Posterior cingulate gyrus (tissue), 11 donors: ENCODE measurements at regions not wholly inside any gene's neighbourhood (a gene's known extent, or its start where the extent isn't known, plus 50 kb on each side); places are given as distances from the start of the nearest gene placed in this dataset.

Source experiments
- DNase-seq, 10 donors: peaks; one replicate each; pipeline versions ENCODE4 v3.0.0 to v3.0.0-alpha.2; 2020 to 2021; ENCODE audit warnings: mixed read lengths in 3 of 10
- intact Hi-C: fragments of 100-400 bp; cut with DNase I; formaldehyde crosslinking; loops from one replicate; pipeline ENCODE4 v1.15.1; 2023

DNA sequence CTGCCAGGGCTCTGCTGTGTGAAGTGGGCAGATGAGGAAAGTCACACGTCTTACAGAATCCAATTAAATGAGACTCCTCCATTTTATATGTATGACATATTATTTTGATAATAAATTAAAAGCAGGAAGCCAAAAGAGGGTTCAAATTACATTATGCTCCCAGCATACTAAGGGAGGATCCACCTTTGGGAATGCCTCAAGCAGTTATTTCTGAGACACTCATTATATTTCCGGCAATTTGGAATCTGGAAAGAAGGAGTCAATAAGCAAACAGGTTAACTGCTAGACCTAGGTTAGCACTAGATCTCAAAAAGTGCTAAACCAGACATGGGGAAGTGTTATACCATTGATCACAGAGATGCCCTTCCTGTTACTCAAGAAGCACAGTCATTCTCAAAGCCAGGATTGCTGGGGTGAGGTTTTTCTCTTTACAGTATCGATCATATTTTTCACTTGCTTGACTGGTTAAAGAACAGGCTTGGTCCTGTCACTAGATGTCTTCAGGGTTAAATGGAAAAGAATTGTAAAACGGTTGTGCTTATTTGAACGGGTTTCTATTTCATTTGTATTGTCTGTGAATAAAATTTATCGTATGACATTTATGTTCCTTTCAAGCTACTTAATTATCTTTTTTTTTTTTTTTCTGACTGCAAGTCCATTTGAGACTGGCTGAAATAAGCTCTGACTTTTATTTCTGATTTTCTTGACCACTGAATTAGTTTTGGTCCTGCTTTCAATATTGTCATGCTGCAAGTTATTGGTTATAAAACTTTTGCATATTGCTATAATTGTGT, 523.2 kb downstream of the KLF12 start:
- intact Hi-C loops: no loop called here
- DNase-seq: no peak

DNA sequence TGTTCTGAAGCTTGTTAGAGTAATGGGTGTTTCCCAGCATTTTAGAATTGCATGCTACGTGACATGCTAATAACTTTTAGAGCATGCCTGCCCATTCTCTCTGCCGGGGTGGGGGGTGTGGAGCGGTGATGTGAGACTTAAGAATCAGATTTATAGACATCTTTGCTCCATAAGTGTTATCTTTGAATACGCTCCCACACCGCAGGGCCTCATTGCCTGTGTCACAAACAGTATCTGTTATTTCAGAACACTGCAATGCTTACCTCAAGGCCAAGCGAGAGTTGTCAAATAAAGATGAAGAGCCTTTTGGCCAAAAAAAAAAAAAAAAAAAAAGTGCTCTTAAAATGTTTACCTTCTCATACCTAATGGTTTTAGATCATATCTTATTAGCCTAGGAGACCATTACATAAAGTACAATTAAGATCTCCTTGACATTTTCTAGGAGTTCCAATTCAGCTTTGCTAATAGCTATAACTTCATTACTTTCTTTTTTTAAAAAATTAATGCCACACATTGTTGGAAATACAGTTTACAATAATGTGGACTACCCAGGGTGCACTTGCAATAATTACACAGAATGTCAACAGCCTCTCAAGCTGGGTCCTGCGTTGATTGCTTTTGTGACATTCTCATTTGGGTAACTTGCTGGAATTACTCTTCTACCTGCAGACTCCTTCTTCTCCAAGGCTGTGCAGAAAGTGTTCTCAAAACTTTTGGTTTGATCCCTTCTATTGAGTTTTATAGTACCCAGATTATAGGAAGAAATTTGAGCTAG, 525.3 kb downstream of the KLF12 start:
- intact Hi-C loops: no loop called here
- no peak for DNase-seq

DNA sequence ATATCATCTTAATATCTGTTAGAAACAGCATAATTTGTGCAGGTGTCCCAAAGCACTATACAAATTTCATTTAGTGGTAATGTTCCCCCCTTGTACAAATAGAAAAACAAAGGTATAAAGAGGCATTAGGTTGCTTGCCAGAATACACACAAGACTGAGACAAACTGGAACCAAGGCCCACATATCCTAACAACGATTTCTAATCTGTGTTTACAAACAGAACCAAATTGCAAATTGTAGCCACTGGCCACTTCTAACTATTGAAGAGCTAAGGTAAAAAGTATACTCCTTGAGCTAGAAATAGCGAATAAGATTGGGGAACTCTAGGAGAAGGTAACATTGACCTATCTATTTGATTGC, 526.1 kb downstream of the KLF12 start:
- intact Hi-C loops: no loop called here
- no peak for DNase-seq

DNA sequence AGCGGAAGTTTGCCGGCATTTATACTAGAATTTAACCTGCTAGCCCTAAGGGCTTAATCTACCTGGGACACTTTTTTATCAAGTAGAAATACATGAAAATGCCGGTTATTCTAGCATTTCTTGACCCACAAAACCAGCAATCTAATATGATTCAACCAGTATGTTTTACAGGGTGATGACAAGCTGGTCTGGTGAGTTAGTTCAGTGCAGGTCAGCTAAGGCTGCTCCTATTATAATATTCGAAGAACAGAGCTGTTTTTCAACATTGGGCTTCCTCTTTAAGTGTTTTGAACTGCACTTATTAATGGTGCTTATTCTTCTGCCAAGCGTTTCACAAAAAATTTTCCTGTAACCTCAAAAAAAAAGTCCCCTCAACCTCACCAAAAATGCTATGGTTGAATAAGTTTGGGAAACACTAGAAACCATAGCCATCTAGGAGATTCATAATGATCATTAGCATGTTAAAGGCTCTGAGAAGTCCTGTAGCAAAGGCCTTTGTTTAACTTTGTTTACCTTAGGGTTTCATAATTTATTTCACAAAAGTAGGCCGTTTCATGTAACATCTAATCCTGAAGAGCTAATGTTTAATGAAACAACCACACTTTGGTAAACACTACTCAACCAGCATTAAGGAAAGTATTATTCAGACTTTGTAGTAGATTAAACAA, 526.6 kb downstream of the KLF12 start:
- intact Hi-C loops: no loop called here
- DNase-seq: no peak

DNA sequence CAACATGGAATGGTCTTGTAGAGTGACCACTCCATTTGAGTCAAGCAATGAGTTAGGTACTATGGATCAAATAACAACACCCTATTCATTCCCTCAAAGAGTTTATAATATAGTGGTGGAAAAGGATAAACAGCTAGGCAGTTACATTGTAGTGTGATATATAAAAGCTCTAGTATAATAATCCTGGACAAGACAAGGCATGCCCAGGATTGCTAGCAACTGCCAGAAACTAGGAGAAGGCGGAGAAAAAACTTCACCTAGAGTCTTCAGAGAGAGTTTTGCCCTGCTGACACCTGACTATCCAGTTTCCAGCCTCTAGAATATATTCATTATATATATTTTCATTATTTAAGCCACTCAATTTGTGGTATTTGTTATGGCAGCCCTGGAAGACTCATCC, 530.6 kb downstream of the KLF12 start:
- intact Hi-C loops: no loop called here
- DNase-seq: no peak

DNA sequence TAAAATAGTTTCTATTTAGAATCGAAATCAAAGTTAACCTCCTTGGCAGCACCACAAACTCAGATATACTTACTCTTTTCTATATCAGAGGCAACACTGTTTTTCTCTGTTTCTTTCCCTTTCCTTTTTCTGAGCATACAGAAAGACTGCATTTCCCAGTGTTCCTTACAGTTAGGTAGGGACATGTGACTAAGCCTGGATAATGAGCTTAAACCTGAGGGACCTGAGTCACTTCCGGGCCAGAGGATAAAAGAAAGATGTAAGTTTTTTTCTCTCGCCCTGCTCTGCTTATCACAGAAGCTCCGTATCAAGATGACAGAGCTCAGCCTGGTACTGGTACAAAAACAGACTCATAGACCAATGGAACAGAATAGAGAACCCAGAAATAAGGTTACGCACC, 531.9 kb downstream of the KLF12 start:
- intact Hi-C loops: no loop called here
- no peak for DNase-seq

DNA sequence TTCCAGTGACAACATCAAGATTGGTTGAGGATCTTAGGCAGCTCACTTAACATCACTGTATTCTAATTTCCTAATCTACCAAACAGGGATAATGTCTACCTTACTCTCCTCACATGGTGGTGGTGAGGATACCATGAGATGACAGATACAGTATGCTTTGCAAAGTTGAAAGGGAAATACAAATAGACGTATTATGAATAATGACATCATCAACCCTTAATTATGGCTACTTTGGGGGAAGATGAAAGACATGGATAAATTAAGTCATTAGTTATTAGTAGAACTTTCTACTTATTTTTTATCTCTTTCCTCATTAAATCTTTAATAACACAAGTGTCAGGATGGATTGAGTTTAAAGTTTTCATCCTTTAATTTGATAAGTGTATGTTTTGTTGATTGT, 532.5 kb downstream of the KLF12 start:
- intact Hi-C loops: no loop called here
- DNase-seq: no peak

DNA sequence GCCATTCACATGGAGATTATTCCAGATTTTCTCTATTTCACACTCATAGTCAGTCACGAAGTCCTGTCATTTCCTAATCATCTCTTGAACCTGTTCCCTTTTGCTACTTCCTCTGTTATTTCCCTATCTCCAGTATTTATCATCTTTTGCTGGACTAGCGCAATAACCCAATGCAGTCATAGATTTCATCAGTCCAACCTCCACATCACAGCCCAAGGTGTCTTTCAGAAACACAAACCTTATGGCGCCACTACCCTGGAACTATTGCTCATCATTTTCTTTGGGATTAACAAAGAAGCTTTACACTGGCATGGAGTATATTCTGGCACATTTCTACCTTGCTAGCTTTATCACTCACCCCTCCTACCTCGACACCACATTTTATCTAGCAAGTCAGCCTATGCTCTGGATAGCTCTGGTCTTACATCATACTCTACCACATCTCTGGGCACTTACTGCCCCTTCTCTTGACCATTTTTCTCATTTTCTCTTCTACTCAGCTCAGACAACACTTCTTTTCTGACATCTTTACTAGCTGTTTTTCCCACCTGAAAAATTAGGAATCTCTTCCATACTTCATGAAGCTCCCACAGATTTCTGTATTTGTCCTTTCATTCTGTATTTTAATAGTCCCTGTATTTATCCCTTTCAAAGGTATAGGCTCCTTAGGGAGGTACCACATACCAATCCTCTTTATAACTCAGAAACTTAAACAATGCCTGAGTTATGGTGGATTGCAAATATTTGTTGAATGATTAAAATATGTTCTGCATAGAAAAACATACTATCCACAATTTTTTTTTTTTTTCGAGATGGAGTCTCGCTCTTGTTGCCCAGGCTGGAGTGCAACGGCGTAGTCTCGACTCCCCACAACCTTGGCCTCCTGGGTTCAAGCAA, 534.7 kb downstream of the KLF12 start:
- intact Hi-C loops: no loop called here
- no peak for DNase-seq

DNA sequence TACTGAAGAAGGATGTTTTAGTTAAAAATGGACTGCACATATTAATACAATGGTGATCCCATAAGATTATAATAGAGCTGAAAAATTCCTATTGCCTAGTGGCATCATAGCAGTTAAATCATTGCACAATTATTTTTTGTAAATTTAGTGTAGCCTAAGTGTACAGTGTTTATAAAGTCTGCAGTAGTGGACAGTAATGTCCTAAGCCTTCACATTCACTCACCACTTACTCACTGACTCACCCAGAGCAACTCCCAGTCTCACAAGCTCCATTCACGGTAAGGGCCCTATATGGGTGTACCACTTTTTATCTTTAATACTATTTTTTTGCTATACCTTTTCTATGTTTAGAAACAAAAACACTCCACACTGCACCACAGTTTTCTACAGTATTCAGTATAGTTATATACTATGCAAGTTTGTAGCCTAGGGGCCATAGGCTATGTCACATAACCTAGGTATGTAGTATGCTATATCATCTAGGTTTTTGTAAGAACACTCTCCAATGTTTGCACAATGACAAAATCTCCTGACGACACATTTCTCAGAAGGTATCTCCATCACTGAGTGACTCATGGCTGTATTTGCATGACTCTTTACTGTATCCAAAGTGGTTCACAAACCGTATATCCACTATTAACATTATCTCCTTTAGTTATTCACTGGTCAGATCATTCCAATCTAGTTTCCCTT, 536.0 kb downstream of the KLF12 start:
- intact Hi-C loops: no loop called here
- no peak for DNase-seq

DNA sequence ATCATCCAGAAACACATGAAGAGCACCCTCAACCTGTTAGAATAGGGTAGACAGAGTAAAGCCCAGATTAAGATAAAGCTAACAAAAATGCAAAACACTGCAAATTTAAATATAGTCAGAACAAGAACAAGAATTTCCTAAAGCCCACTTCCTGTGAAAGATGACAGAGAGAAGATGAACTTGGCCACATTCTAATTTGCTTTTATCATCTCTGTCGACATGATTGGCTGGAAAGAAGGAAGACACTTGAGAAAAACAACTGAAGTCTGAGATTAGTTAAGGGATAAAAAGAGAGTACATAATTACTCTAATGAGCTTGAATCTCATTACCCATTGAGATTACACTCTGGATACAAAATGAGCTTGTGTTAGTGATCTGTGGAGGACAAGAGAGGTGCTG, 537.6 kb downstream of the KLF5 start:
- DNase-seq: no peak
- intact Hi-C loops: no loop called here

DNA sequence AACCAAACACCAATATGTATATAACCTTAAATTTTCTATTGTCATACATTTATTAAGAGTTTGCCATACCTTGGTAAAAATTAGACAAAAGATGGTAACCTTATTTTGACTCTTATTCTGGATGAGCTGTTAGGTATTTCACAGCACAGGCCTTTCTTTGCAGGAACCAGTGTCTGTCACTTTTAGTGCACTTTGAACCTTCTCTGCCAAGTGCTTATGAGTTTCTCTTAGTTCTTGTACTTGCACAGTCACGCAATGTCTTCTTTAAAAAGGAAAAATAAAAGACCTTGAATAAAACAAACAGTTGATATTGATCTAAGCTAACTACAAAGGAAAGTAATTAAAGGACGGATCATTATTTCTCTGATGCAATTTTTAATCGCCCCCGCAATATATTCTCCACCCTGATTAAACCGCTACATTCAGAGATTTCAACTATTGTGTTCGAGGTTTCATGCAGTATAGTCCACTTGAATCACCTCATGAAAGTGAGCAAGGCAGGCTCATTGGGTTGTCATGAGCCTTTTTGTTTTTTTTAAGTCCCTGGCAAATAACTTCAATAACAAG, 534.5 kb downstream of the KLF5 start:
- DNase-seq: no peak

DNA sequence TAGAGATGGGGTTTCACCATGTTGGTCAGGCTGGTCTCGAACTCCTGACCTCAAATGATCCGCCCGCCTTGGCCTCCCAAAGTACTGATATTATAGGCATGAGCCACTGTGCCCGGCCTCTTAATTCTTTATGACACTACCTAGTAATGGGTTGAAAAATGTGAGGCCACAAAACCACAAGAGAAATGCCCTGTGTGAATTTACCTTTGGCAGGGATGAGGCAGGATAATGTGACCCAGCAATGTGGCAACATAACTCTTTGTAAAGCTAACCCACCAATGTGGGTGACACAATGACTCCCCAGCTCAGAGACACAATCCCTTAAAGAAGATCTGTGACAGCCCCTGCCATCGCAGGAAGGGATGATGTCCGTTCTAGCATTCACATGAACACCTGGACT, 533.1 kb downstream of the KLF5 start:
- DNase-seq: no peak
- intact Hi-C loops: no loop called here

More for the DNA sequence above, 534.5 kb downstream of the KLF5 start:
- intact Hi-C loops: no loop called here

DNA sequence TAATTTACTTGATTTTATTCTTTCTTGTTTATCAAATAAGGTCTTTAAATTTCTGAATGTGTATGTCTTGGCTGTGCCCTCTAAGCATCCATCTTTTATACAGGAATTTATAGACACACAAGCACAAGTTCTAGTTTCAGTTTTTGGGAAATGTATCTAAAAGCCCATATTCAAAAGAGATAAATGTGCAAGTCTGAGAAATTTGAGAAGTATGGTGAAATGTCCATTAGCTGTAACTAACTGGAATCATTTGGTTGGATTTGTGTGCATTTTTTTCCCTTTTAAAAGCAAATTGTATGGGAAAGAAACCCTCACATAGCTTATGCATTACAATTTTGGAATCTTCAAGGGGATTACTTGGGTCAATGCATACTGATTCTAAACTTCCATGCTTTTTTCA, 532.0 kb downstream of the KLF5 start:
- intact Hi-C loops: no loop called here
- DNase-seq: no peak

DNA sequence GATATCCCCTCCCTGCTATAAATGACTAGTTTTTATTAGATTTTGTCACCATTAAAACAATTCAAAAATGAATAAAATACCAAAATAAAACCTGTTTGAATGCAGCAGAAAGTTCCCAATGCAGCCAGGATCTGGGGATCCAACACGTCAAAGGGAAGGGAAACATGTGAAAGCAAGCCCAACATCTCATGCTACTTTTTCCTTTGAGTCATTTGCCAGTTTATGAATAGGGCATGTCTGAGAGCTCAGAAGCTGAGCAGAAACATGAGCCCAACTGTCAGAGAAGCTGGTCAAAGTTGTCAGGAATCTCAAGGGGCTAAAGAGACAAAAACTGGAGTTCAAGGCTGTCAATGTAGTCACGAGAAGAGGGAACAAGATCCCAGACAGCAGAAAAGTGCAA, 526.4 kb downstream of the KLF5 start:
- intact Hi-C loops: no loop called here
- DNase-seq: no peak

DNA sequence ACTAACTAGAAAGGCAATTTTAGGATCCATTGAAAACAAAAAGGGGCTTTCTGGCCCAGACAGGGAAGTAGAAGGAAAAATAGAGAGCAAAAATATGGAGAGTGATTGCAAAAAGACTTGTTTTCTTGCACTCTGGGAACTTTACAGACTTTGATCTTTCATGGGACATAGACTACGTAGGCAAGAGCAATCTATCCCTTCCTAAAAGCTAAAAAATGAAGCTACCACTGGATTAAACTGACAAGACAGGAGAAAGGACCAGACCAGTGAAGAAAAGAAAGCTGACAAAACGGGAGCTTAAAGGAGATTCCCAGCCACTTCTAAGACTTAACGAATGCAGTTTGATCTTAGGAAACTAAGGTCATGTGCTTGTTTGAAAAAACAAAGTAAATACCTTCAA, 524.5 kb downstream of the KLF5 start:
- DNase-seq: no peak
- intact Hi-C loops: no loop called here

DNA sequence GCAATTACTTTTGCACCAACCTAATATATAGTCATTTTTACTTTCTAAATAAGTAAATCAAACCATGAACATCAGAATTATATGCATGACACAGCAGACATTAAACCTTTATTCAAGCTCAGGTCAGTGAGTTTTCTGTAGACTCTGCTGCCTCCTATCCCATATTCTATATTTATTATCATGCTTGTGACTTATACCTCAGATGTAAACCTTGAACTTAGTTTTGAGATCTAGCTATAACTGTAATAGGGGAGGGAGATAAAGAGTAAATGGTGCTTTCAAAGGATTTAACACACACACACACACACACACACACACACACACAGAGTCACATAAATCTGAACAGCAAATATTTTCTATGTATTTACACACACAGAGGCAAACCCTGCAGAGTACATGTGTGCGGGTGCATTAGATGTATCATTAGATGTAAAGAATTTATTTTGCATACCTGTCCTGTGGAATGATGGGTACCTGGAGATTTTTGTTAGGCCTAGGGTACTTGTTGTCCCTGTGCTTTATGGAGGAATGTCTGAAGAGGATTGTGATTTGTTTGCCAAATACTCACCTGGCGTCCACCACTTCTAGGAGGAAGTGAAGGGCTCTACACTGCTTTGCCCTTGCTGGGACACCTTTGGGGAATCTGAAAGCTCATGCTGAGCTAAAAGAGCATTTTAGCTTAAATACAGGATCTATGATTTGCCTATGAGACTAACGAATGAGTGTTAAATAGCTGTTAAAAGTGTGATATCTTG, 521.9 kb downstream of the KLF5 start:
- no peak for DNase-seq
- intact Hi-C loops: no loop called here

DNA sequence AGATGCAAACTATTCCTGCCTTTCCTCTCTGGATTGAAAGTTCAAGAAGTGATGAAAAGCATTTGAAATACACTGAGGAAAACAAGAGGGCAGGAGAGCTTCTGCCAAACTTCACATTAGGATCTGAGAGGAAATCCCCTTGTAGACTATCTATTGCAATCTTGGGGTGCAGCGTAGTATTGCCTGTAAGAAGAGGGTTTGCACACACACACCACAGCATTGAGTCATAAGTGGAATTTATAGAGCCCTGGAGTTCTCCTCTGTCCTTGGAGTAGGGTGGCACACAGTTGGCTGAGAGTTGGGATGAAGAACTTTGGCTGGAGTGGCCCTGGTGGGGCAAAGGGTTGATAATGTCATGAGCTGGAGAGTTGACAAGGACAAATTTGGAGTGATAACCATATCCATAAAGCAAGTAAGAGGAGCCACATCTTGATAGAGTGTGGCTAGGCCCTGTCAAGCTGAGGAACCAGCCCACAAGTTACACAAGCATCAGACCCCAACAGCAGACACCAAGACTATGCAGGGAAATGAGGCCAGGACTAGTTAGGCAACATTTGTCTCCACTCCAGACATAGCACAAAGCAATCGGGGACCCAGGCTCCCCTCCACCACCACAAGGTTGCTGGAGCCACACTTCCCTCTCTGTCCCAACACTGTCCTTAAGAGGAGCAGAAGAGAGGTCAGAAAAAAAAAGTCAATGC, 520.9 kb downstream of the KLF5 start:
- DNase-seq: no peak

DNA sequence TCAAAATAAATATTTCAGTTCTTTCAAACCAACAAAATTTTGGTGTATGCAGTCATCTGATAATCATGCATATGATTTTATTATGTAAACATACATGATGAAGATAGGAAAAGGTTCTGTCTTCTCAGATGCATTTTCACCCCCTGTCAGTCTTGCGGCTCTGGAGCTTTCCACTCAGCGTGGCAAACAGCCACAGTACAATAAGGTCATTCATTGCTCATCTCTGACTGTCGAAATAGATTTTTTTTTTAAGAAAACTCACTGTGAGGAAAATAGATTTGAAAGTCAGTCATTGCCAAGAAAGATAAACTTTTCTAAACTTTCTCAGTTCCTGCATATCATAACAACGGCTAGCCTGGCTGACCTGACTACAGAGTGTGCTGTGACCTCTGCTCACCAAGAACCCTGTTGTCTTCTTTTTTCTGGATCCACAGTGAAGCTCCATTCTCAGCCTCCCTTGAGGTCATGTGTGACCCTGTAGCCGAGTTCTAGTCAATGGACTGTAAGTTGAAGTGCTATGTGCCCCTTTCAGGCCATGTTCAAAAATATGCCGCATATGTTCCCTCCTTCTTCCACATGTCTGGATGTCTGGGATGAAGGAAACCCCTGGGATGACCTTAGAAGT, 519.6 kb downstream of the KLF5 start:
- intact Hi-C loops: no loop called here
- no peak for DNase-seq

More for the DNA sequence above, 520.9 kb downstream of the KLF5 start:
- intact Hi-C loops: no loop called here
